Endothelial cell (in vitro differentiated cells): ENCODE measurements at regions not wholly inside any gene's neighbourhood (a gene's known extent, or its start where the extent isn't known, plus 50 kb on each side); places are given as distances from the start of the nearest gene placed in this dataset.

Source experiments
- DNase-seq: peaks from one replicate; pipeline ENCODE4 v3.0.0; 2021; ENCODE audit warnings: low spot score
- H3K27ac Mint-ChIP-seq: one replicate; pipeline ENCODE4 v1.8.0; 2021; ENCODE audit warnings: mixed read lengths, inconsistent platforms; ENCODE audit not compliant: unreplicated experiment
- H3K27me3 Mint-ChIP-seq: one replicate; pipeline ENCODE4 v1.8.0; 2021; ENCODE audit warnings: mild to moderate bottlenecking, moderate library complexity, mixed read lengths, inconsistent platforms; ENCODE audit not compliant: unreplicated experiment
- H3K36me3 Mint-ChIP-seq: one replicate; pipeline ENCODE4 v1.8.0; 2021; ENCODE audit warnings: mild to moderate bottlenecking, low read depth, mixed read lengths, inconsistent platforms; ENCODE audit not compliant: unreplicated experiment
- H3K4me1 Mint-ChIP-seq: one replicate; pipeline ENCODE4 v1.8.0; 2021; ENCODE audit warnings: mild to moderate bottlenecking, mixed read lengths, inconsistent platforms; ENCODE audit not compliant: unreplicated experiment
- H3K4me3 Mint-ChIP-seq: one replicate; pipeline ENCODE4 v1.8.0; 2021; ENCODE audit warnings: mild to moderate bottlenecking, mixed read lengths, inconsistent platforms; ENCODE audit not compliant: unreplicated experiment
- H3K9me3 Mint-ChIP-seq: one replicate; pipeline ENCODE4 v1.8.0; 2021; ENCODE audit warnings: mixed read lengths, inconsistent platforms; ENCODE audit not compliant: unreplicated experiment
- CTCF ChIP-seq: fragments of 200-600 bp; sonication (generic); IDR thresholded peaks from one replicate; pipeline ENCODE4 v1.5.0; 2021; ENCODE audit warnings: antibody characterized with exemption; ENCODE audit not compliant: unreplicated experiment

- Mint-ChIP-seq H3K4me1 (peaks cover 67% of the 10 kb centered on the region), H3K4me3 (peak overlapping the region; percentile 53), H3K9me3 (peaks cover 7% of the 10 kb centered on the region), H3K27ac (peak overlapping the region; percentile 98), H3K36me3 (peaks cover 8% of the 10 kb centered on the region), H3K27me3 (peaks cover 15% of the 10 kb centered on the region)
- peak; percentile 34 for DNase-seq
- no peak for TF ChIP-seq CTCF
Measured at GRCh38 chr2:39516347-39517101, 79.4 kb upstream of the MAP4K3 start.

- H3K4me3 Mint-ChIP-seq: peak overlapping the region; percentile 54
- H3K36me3 Mint-ChIP-seq: peaks cover 8% of the 10 kb centered on the region
- peaks cover 15% of the 10 kb centered on the region for H3K27me3 Mint-ChIP-seq
- H3K4me1 Mint-ChIP-seq: peaks cover 62% of the 10 kb centered on the region
- DNase-seq: no peak
- H3K9me3 Mint-ChIP-seq: peaks cover 8% of the 10 kb centered on the region
- no peak for TF ChIP-seq CTCF
- H3K27ac Mint-ChIP-seq: peak overlapping the region; percentile 98
Measured at GRCh38 chr2:39517102-39517436, 80.0 kb upstream of the MAP4K3 start.

DNA sequence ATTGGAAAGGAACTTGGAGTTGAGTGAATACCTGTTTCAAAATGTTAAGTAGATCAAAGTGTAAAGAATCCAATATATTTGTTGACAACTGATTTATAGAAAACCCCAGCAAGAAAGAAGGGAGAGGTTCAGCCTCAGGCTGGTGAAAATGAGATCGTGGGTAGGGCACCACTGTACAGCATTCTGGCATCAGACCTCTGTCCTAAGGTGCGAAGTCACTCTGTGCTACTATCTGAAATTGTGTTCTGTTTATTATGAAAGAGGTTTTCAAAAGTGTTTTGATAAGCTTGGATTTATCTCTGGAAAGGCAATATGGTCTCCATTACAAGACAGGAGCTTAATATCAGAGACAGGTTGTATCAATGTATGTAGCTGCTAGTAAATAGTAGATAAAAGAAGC, 80.5 kb upstream of the MAP4K3 start:
- Mint-ChIP-seq H3K9me3 (peaks cover 13% of the 10 kb centered on the region), H3K4me1 (peaks cover 58% of the 10 kb centered on the region), H3K4me3 (peak overlapping the region; percentile 54), H3K36me3 (peaks cover 14% of the 10 kb centered on the region), H3K27ac (peak overlapping the region; percentile 98), H3K27me3 (peaks cover 17% of the 10 kb centered on the region)
- no peak for TF ChIP-seq CTCF
- no peak for DNase-seq

DNA sequence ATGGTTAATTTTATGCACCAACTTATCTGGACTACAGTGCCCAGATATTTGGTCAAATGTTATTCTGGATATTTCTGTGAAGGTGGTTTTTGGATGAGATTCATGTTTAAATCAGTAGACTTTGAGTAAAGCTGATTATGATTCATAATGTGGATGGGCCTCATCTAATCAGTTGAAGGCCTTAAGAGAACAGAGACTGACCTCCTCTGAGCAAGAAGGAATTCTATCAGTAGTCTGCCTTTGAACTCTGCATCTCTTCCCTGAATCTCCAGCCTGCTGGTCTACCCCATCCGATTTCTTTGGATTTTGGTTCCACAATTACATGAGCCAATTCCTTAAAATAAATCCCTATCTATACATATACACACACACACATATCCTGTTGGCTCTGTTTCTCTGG, 82.8 kb upstream of the MAP4K3 start:
- Mint-ChIP-seq H3K27ac (no peak overlapping the region), H3K27me3 (peaks cover 11% of the 10 kb centered on the region), H3K4me3 (no peak overlapping the region), H3K9me3 (peaks cover 14% of the 10 kb centered on the region), H3K4me1 (peaks cover 43% of the 10 kb centered on the region), H3K36me3 (peaks cover 14% of the 10 kb centered on the region)
- TF ChIP-seq CTCF: no peak
- no peak for DNase-seq

GRCh38 chr2:39521876-39522517, 84.9 kb upstream of the MAP4K3 start:
- peak overlapping the region; percentile 84 for H3K4me3 Mint-ChIP-seq
- peaks cover 14% of the 10 kb centered on the region for H3K36me3 Mint-ChIP-seq
- peaks cover 8% of the 10 kb centered on the region for H3K27me3 Mint-ChIP-seq
- H3K27ac Mint-ChIP-seq: no peak overlapping the region
- no peak for DNase-seq
- peaks cover 14% of the 10 kb centered on the region for H3K9me3 Mint-ChIP-seq
- peaks cover 26% of the 10 kb centered on the region for H3K4me1 Mint-ChIP-seq
- no peak for TF ChIP-seq CTCF
